Brain microvascular endothelial cell (primary cell): ENCODE measurements at regions not wholly inside any gene's neighbourhood (a gene's known extent, or its start where the extent isn't known, plus 50 kb on each side); places are given as distances from the start of the nearest gene placed in this dataset.

Experiments
- DNase-seq: peaks from one replicate; pipeline ENCODE4 v3.0.0-alpha.2; 2020
- H3K27ac ChIP-seq: fragments of 250-450 bp; sonication (Bioruptor Pico); 2 replicates; pipeline ENCODE4 v1.5.1; 2020; ENCODE audit warnings: mild to moderate bottlenecking, moderate library complexity
- H3K27me3 ChIP-seq: fragments of 250-450 bp; sonication (Bioruptor Pico); replicated peaks from 2 replicates; pipeline ENCODE4 v1.5.1; 2020; ENCODE audit warnings: mild to moderate bottlenecking
- H3K36me3 ChIP-seq: fragments of 250-450 bp; sonication (Bioruptor Pico); replicated peaks from 2 replicates; pipeline ENCODE4 v1.5.1; 2020; ENCODE audit warnings: mild to moderate bottlenecking
- H3K4me3 ChIP-seq: 2 replicates; pipeline ENCODE4 v1.5.1; 2011; ENCODE audit warnings: low read depth, mild to moderate bottlenecking, control low read depth, low read length, moderate library complexity
- CTCF ChIP-seq: IDR thresholded peaks from 2 replicates; pipeline ENCODE4 v1.5.1; 2011; ENCODE audit warnings: low read depth, mild to moderate bottlenecking, moderate library complexity, low read length, control low read depth, inconsistent platforms; ENCODE audit errors: missing control alignments
- in situ Hi-C: cut with HindIII; loops from 2 replicates; pipeline ENCODE4 v1.10.0; 2017; ENCODE audit warnings: low sequenced_read_pairs, low pct_ligation_motif_present

GRCh38 chr3:162421721-162422120 lies 925.1 kb downstream of the OTOL1 start:
- no peak overlapping the region for H3K4me3 ChIP-seq
- TF ChIP-seq CTCF, result no peak
- no peaks in the 10 kb centered on the region for H3K27me3 ChIP-seq
- H3K27ac ChIP-seq, result no peak overlapping the region
- in situ Hi-C loops, result no loop called here
- no peak for DNase-seq
- H3K36me3 ChIP-seq, result no peaks in the 10 kb centered on the region

GRCh38 chr3:162428192-162428591 lies 931.6 kb downstream of the OTOL1 start:
- TF ChIP-seq CTCF, result no peak
- in situ Hi-C loops, result no loop called here
- H3K27me3 ChIP-seq, result no peaks in the 10 kb centered on the region
- no peak overlapping the region for H3K27ac ChIP-seq
- DNase-seq, result no peak
- H3K36me3 ChIP-seq, result no peaks in the 10 kb centered on the region
- H3K4me3 ChIP-seq, result no peak overlapping the region

GRCh38 chr3:162435750-162436149 lies 939.1 kb downstream of the OTOL1 start:
- Histone ChIP-seq H3K27me3 (no peaks in the 10 kb centered on the region), H3K27ac (no peak overlapping the region), H3K36me3 (no peaks in the 10 kb centered on the region), H3K4me3 (no peak overlapping the region)
- no peak for DNase-seq
- in situ Hi-C loops, result no loop called here
- no peak for TF ChIP-seq CTCF

GRCh38 chr3:162436826-162437225 lies 940.2 kb downstream of the OTOL1 start:
- H3K4me3 ChIP-seq, result no peak overlapping the region
- TF ChIP-seq CTCF, result no peak
- DNase-seq, result no peak
- H3K27me3 ChIP-seq, result no peaks in the 10 kb centered on the region
- in situ Hi-C loops, result no loop called here
- no peaks in the 10 kb centered on the region for H3K36me3 ChIP-seq
- no peak overlapping the region for H3K27ac ChIP-seq

GRCh38 chr3:162437480-162437879 lies 940.9 kb downstream of the OTOL1 start:
- H3K36me3 ChIP-seq, result no peaks in the 10 kb centered on the region
- peak; percentile 89 for DNase-seq
- no peak overlapping the region for H3K4me3 ChIP-seq
- no peaks in the 10 kb centered on the region for H3K27me3 ChIP-seq
- in situ Hi-C loops, result no loop called here
- no peak for TF ChIP-seq CTCF
- H3K27ac ChIP-seq, result peak overlapping the region; percentile 54

- Histone ChIP-seq H3K36me3 (no peaks in the 10 kb centered on the region), H3K27me3 (no peaks in the 10 kb centered on the region), H3K27ac (no peak overlapping the region), H3K4me3 (no peak overlapping the region)
- DNase-seq, result no peak
- in situ Hi-C loops, result no loop called here
- no peak for TF ChIP-seq CTCF
These were observed 945.1 kb downstream of the OTOL1 start for GRCh38 chr3:162441716-162442115.
